ENCODE measurements at regions not wholly inside any gene's neighbourhood (a gene's known extent, or its start where the extent isn't known, plus 50 kb on each side); places are given as distances from the start of the nearest gene placed in this dataset.
A peak's percentile ranks its signal among the peaks of the same experiment; 100 is the strongest.

DNA sequence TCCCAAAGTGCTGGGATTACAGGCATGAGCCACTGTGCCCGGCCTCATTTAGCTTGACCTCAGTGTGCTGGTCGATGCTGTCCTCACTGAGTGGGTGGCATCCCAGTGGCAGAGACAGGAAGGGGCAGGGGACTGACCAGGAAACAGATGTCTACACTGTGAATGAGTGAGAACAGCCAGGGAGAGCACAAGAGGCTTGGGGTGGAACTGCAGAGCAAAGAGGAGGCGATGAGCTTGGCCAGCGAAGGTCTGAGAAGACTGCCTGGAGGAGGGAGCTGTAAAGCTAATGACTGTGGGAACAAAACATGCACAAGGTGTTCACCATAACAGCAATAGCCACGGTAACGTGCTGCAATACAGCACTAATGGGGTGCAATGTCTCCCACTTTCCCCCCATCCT is 57.2 kb upstream of the BEGAIN start:
- H3K27ac Mint-ChIP-seq, result no peak overlapping the region
- no peak for DNase-seq (ENCODE audit: extremely low spot score, unreplicated experiment)
- no peaks in the 10 kb centered on the region for H3K36me3 Mint-ChIP-seq
- TF ChIP-seq CTCF (conservative IDR thresholded peaks at IDR 0.05), result peak; percentile 21
- peaks cover 4% of the 10 kb centered on the region for H3K9me3 Mint-ChIP-seq
- H3K4me1 Mint-ChIP-seq (ENCODE audit: unreplicated experiment), result peaks cover 17% of the 10 kb centered on the region
- H3K4me3 Mint-ChIP-seq, result no peak overlapping the region
- H3K27me3 Mint-ChIP-seq, result peaks cover 11% of the 10 kb centered on the region

DNA sequence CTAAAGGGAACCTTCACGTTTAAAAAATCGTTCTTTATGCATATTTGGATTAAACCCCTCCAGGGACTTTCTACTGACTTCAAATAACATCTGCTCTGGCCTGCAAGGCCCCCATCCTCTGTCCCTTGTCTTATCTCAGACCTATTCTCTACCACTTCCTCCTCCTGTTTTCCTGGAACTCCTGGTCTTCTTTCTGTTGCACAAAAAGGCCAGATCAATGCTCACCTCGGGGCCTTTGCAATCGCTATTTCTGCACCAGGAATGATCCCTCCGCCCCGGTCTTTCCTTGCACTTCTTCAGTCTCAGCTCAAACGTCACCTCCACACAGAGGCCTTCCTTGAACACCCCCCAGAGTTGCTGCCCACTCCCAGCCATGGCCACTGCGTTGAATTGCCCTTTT is 57.6 kb upstream of the BEGAIN start:
- no peaks in the 10 kb centered on the region for H3K36me3 Mint-ChIP-seq
- H3K9me3 Mint-ChIP-seq, result peaks cover 4% of the 10 kb centered on the region
- H3K4me3 Mint-ChIP-seq, result no peak overlapping the region
- DNase-seq (ENCODE audit: extremely low spot score, unreplicated experiment), result no peak
- no peak overlapping the region for H3K27ac Mint-ChIP-seq
- H3K4me1 Mint-ChIP-seq (ENCODE audit: unreplicated experiment), result peaks cover 17% of the 10 kb centered on the region
- TF ChIP-seq CTCF (conservative IDR thresholded peaks at IDR 0.05), result no peak
- H3K27me3 Mint-ChIP-seq, result peaks cover 11% of the 10 kb centered on the region

GRCh38 chr14:100645196-100645981 is 58.2 kb upstream of the BEGAIN start:
- peaks cover 8% of the 10 kb centered on the region for H3K27me3 Mint-ChIP-seq
- peaks cover 17% of the 10 kb centered on the region for H3K4me1 Mint-ChIP-seq (ENCODE audit: unreplicated experiment)
- H3K4me3 Mint-ChIP-seq, result peak overlapping the region; percentile 9
- DNase-seq (ENCODE audit: extremely low spot score, unreplicated experiment), result peak; percentile 86
- H3K9me3 Mint-ChIP-seq, result peaks cover 4% of the 10 kb centered on the region
- TF ChIP-seq CTCF (conservative IDR thresholded peaks at IDR 0.05), result peak; percentile 85
- no peaks in the 10 kb centered on the region for H3K36me3 Mint-ChIP-seq
- no peak overlapping the region for H3K27ac Mint-ChIP-seq

DNA sequence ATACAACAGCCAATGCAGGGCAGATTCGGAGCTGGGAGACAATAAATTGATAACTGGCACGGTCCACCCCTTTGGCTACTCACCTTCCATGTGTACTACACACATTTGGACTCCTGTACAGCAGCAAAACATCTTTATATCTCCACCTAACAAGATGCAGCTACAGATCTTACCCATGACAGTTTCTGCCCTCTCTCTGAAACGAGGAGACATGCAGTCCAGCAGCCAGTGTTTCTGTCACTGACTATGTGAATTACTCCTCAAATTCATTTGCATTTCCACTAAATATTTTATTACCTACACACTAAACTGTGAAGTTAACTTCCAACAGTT is 58.7 kb upstream of the BEGAIN start:
- Mint-ChIP-seq H3K36me3 (no peaks in the 10 kb centered on the region), H3K27ac (no peak overlapping the region), H3K9me3 (peaks cover 4% of the 10 kb centered on the region), H3K27me3 (peaks cover 12% of the 10 kb centered on the region), H3K4me1 (ENCODE audit: unreplicated experiment) (peaks cover 12% of the 10 kb centered on the region), H3K4me3 (no peak overlapping the region)
- peak; percentile 20 for TF ChIP-seq CTCF (conservative IDR thresholded peaks at IDR 0.05)
- DNase-seq (ENCODE audit: extremely low spot score, unreplicated experiment), result no peak

- Mint-ChIP-seq H3K27ac (no peak overlapping the region), H3K36me3 (no peaks in the 10 kb centered on the region), H3K27me3 (peaks cover 14% of the 10 kb centered on the region), H3K9me3 (peaks cover 4% of the 10 kb centered on the region), H3K4me3 (no peak overlapping the region), H3K4me1 (ENCODE audit: unreplicated experiment) (peaks cover 12% of the 10 kb centered on the region)
- no peak for DNase-seq (ENCODE audit: extremely low spot score, unreplicated experiment)
- TF ChIP-seq CTCF (conservative IDR thresholded peaks at IDR 0.05), result no peak
Measured at GRCh38 chr14:100648474-100649172, 61.4 kb upstream of the BEGAIN start.

All from type B pancreatic cell (in vitro differentiated cells).